ENCODE measurements at regions not wholly inside any gene's neighbourhood (a gene's known extent, or its start where the extent isn't known, plus 50 kb on each side); places are given as distances from the start of the nearest gene placed in this dataset.

- intact Hi-C loops (cut with DNase I, micrococcal nuclease), result no loop called here
- POLR2A ChIA-PET, result no interaction called here
- Histone ChIP-seq H3K36me3 (ENCODE audit: insufficient read depth, low read length) (no peaks in the 10 kb centered on the region), H3K27me3 (ENCODE audit: control insufficient read depth in 1 of 2, insufficient read depth in 2 of 2, low read length in 2 of 2) (no peaks in the 10 kb centered on the region), H3K27ac (ENCODE audit: low read depth in 1 of 2, low read length in 2 of 2) (no peak overlapping the region), H3K9me3 (ENCODE audit: control insufficient read depth in 1 of 2, insufficient read depth in 1 of 2, low read length in 2 of 2) (no peaks in the 10 kb centered on the region), H3K4me1 (ENCODE audit: insufficient read depth, low read length) (no peaks in the 10 kb centered on the region), H3K4me3 (ENCODE audit: low read length) (no peak overlapping the region)
- H3K9me3 Mint-ChIP-seq, result no peaks in the 10 kb centered on the region
- no peaks in the 10 kb centered on the region for H3K4me1 Mint-ChIP-seq (ENCODE audit: low read depth)
- ATAC-seq (ENCODE audit: poor library complexity) (no peak), DNase-seq (no peak)
- no peaks in the 10 kb centered on the region for H3K36me3 Mint-ChIP-seq (ENCODE audit: low read depth)
- H3K27me3 Mint-ChIP-seq, result peaks cover 24% of the 10 kb centered on the region
- CTCF ChIA-PET, result no interaction called here
- H3K4me3 Mint-ChIP-seq, result no peak overlapping the region
- no peak for TF ChIP-seq CTCF (IDR thresholded peaks at IDR 0.05)
- no peak overlapping the region for H3K27ac Mint-ChIP-seq
These were observed 195.3 kb downstream of the NHLRC3 start for GRCh38 chr13:39233519-39233918.

GRCh38 chr13:39244561-39245230 is 206.4 kb downstream of the NHLRC3 start:
- Mint-ChIP-seq H3K9me3 (no peaks in the 10 kb centered on the region), H3K4me1 (ENCODE audit: low read depth) (no peaks in the 10 kb centered on the region), H3K27me3 (peaks cover 15% of the 10 kb centered on the region), H3K36me3 (ENCODE audit: low read depth) (no peaks in the 10 kb centered on the region), H3K27ac (no peak overlapping the region), H3K4me3 (no peak overlapping the region)
- ATAC-seq (ENCODE audit: poor library complexity) (no peak), DNase-seq (peak in 1 of 14 experiments; percentile 0)
- ChIA-PET CTCF (no interaction called here), POLR2A (no interaction called here)
- no peaks in the 10 kb centered on the region for H3K27me3 ChIP-seq (ENCODE audit: control insufficient read depth in 1 of 2, insufficient read depth in 2 of 2, low read length in 2 of 2)
- H3K27ac ChIP-seq (ENCODE audit: low read depth in 1 of 2, low read length in 2 of 2), result no peak overlapping the region
- no peaks in the 10 kb centered on the region for H3K4me1 ChIP-seq (ENCODE audit: insufficient read depth, low read length)
- no peak overlapping the region for H3K4me3 ChIP-seq (ENCODE audit: low read length)
- intact Hi-C loops (cut with DNase I, micrococcal nuclease), result no loop called here
- no peaks in the 10 kb centered on the region for H3K9me3 ChIP-seq (ENCODE audit: control insufficient read depth in 1 of 2, insufficient read depth in 1 of 2, low read length in 2 of 2)
- TF ChIP-seq CTCF (IDR thresholded peaks at IDR 0.05), result no peak
- no peaks in the 10 kb centered on the region for H3K36me3 ChIP-seq (ENCODE audit: insufficient read depth, low read length)

GRCh38 chr13:39245688-39246087 is 207.4 kb downstream of the NHLRC3 start:
- no peak for ATAC-seq (ENCODE audit: poor library complexity)
- no peak overlapping the region for H3K4me3 Mint-ChIP-seq
- H3K4me1 ChIP-seq (ENCODE audit: insufficient read depth, low read length), result no peaks in the 10 kb centered on the region
- no peaks in the 10 kb centered on the region for H3K9me3 Mint-ChIP-seq
- no peaks in the 10 kb centered on the region for H3K27me3 ChIP-seq (ENCODE audit: control insufficient read depth in 1 of 2, insufficient read depth in 2 of 2, low read length in 2 of 2)
- no peaks in the 10 kb centered on the region for H3K36me3 Mint-ChIP-seq (ENCODE audit: low read depth)
- intact Hi-C loops (cut with DNase I, micrococcal nuclease), result no loop called here
- no peaks in the 10 kb centered on the region for H3K4me1 Mint-ChIP-seq (ENCODE audit: low read depth)
- peaks cover 15% of the 10 kb centered on the region for H3K27me3 Mint-ChIP-seq
- DNase-seq, result no peak
- H3K9me3 ChIP-seq (ENCODE audit: control insufficient read depth in 1 of 2, insufficient read depth in 1 of 2, low read length in 2 of 2), result no peaks in the 10 kb centered on the region
- CTCF ChIA-PET, result no interaction called here
- H3K27ac ChIP-seq (ENCODE audit: low read depth in 1 of 2, low read length in 2 of 2), result no peak overlapping the region
- no peak overlapping the region for H3K27ac Mint-ChIP-seq
- H3K36me3 ChIP-seq (ENCODE audit: insufficient read depth, low read length), result no peaks in the 10 kb centered on the region
- POLR2A ChIA-PET, result no interaction called here
- TF ChIP-seq CTCF (IDR thresholded peaks at IDR 0.05), result no peak
- H3K4me3 ChIP-seq (ENCODE audit: low read length), result no peak overlapping the region
